ENCODE measurements at regions not wholly inside any gene's neighbourhood (a gene's known extent, or its start where the extent isn't known, plus 50 kb on each side); places are given as distances from the start of the nearest gene placed in this dataset.
"Not testable (repeated sequence)": the region's sequence is repeated elsewhere in the genome, so short reads cannot be mapped to it uniquely, and the experiment has no call there.

DNA sequence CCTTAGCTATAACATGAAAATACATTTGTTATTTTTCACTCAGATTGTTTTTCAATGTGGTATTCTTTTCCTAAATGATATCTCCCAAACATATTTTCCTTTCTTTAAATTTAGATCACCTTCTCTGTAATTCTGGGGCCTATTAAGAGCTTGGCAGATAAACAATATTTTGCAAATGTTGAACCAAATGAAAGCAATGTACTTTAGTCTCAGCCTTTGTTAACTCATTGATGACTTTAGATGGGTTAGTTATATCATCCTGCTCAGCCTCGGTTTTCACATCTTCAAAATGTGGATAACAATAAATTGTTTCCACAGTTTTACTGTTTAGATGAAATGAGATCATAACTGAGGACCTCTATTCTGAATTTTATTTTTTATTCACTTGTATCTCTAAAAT lies 1205.2 kb downstream of the SUCLG1 start:
- no peak for DNase-seq (ENCODE audit: low read depth)

DNA sequence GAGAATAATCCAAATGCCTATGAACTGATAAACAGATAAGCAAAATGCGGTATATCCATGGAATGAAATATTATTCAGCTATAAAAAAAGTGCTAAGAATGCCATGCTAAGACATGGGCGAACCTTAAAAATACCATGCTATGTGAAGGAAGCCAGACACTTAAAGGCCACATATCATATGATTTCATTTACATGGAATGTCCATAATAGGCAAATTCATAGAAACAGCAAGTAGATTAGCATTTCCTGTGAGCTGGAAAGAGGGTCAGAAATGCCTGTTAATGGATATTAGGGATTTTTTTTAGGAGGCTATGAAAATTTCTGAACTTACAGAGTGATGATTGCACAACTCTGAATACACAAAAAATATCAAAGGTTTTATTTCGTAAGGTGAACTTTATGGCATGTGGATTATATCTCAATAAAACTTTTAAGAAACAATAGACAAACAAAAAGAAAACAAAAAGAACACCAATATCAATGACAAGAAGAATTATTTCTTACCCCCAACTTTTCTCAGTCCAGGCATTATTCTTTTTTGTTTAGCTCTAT lies 1207.7 kb downstream of the SUCLG1 start:
- DNase-seq (ENCODE audit: low read depth) = no peak

DNA sequence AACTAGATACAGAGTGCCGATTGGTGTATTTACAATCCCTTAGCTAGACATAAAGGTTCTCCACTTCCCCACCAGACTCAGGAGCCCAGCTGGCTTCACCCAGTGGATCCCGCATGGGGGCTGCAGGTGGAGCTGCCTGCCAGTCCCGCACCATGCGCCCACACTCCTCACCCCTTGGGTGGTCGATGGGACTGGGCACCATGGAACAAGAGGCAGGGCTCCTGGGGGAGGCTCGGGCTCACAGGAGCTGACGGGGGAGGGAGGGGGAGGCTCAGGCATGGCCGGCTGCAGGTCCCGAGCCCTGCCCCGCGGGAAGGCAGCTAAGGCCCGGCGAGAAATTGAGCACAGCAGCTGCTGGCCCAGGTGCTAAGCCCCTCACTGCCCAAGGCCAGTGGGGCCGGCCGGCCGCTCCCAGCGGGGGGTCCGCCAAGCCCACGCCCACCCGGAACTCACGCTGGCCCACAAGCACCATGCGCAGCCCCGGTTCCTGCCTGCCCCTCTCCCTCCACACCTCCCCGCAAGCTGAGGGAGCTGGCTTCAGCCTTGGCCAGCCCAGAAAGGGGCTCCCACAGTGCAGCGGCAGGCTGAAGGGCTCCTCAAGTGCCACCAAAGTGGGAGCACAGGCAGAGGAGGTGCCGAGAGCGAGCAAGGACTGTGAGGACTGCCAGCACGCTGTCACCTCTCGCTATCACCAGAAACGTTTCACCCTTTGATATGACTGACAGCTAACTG lies 1213.1 kb downstream of the SUCLG1 start:
- not testable (repeated sequence) for DNase-seq (ENCODE audit: low read depth)

DNA sequence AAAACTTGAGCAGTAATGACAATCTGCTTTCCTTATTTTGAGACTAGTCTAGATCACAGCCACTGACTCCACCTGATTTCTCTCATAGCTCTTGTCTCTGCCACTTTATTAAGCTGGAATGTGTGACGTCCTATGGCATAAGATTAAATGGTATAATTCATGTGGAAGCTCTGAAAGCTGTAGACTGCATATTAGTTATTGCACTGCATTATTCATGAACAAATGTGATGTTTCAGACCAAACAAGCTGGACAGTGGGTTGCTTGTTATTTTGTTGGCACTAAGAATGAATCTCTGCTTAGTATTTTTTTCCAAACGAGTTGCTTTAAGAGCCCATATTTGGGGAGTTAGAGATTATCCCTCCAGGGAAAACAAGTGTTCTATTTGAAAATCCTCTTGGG lies 1218.5 kb downstream of the SUCLG1 start:
- DNase-seq (ENCODE audit: low read depth) = no peak

DNA sequence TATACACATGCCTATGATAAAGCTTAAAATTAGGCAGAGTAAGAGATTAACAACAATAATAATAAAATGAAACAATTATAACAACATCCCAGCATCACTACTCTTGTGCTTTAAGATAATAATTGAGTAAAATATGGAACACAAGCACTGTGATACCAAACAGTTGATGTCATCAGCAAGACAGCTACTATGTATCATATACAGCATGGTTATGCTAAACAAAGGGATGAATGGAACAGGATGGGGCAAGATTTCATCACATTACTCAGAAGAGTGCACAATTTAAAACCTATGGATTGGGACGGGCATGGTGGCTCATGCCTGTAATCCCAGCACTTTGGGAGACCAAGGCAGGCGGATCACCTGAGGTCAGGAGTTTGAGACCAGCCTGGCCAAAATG lies 1221.0 kb downstream of the SUCLG1 start:
- DNase-seq (ENCODE audit: low read depth) = no peak

DNA sequence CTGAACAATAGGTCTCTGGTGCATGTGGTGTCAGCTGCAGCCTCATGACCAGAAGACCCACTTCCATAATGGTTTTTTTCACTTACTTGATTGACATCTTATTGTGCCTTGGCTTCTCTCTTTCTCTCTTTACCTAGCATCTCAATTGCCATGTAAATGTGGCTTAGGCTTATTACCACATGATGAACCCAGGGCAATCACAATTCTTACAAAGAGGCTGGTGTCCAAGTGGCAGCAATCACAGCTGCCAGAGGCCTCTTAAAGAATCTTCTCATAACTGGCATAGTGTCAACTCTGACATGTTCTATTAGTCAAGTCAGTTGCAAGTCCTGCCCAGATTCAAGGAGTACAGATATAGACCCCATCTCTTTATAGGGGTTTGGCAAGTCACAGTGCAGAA lies 1224.8 kb downstream of the SUCLG1 start:
- DNase-seq (ENCODE audit: low read depth) = no peak

DNA sequence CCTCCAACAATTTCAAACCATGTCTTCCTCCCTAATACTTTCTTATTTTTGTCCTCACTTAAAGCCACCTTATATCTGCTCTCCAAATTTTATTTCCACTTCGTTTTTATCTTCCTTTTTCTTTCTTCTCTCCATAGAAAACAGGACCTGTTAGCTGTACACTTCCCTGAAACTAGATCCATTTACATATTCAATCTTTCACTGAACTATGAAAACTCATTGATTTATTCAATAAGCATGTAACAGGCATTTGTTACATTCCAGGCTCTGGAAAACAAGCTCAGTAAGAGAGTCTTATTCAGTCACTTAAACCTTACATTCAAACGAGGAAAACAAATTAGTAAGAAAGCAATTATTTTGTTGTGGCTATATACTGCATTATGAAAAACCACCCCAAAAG lies 1225.3 kb downstream of the SUCLG1 start:
- DNase-seq (ENCODE audit: low read depth) = no peak

DNA sequence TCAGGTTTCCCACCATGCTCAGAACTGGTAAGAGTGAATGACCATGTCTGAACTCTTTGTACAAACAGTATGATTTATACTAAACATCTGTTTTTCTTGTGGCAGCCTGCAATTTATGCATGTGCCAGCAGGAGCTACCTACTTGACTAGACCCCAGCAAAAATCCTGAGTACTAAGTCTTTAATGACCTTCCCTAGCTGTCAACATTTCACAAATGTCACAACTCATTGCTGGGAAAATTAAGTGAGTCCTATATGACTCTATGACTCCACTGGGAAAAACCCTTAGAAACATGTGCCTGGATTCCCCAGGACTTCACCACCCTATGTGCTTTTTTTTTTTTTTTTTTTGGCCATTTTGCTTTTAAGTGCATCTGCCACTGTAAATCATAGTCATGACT lies 1225.8 kb downstream of the SUCLG1 start:
- DNase-seq (ENCODE audit: low read depth) = no peak

DNA sequence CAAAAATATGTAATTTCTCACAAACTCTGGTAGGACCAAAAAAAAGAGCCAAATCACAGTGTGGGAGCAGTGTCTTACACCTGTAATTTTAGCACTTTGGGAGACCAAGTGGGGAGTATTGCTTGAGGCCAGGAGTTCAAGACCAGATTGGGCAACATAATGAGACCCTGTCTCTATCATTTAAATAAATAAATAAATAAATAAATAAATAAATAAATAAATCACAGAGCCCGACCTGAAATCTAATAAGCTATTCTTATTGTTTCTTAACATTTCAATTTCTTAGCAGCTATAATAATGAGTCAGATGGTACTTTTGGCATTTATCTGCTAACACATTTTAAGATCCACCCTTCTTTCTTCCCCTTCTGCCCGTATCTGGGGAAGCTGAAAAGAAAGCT lies 1229.6 kb downstream of the SUCLG1 start:
- DNase-seq (ENCODE audit: low read depth) = no peak

DNA sequence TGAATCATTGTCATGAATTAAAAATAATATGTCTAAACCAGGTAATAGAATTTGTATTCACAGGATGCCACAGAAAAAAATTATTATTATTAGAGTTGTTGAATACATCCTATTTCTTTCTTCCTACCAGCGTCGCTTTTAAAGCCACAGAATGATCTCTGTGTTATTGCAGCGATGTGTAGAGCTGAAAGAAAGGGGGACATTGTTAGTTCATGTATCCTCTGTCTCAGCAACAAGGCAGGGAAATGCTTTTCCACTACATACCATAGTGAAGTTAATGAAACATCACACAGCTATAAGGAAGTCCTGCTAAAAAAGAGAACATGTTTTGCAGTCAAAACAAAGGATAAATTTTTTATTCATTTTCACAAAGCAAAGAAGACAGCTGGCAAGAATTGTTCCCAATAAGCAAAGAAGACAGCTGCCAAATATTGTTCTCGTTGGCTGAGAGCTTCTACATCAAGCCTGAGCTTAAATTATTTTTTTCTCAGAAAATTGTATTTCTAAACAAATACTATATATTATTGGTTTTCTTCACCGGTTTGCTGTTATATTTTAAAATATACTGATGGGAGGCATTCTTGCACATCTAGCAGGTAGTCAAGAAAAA lies 1234.4 kb downstream of the SUCLG1 start:
- no peak for DNase-seq (ENCODE audit: low read depth)

DNA sequence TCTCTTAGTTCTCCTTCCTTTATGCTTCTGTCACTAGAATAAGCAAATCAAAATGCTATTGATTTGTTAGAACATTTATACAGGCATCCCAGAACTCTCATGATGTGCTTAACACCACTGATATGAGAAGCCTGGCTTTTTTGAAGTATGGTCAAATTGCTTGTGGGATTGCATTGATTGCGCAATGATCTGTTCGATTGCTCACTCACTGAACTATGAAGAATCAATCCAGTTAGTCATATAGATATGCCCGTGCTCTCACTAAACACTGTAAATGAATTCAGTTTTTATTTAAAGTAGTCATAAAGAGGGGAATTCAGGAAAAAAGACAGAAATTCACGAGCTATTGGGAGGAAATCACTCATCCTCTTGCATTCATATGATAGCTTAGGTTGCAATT lies 1237.8 kb downstream of the SUCLG1 start:
- no peak for DNase-seq (ENCODE audit: low read depth)

DNA sequence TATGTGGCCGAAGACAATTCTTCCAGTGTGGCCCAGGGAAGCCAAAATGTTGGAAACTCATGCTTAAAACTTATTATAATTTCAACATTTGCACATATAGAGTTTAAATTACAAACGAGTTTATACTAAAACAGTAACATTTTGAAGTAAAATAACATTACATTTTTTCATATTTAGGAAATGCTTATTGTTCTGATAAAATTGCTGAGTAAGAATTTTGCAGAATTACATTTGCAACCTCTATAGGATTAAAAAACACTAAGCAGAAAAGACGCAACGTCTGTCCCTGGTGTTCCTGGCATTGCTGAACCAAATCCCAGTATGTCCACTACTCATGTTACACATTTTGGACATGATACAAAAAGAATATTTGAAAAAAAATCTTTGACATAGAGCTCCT lies 1241.2 kb downstream of the SUCLG1 start:
- no peak for DNase-seq (ENCODE audit: low read depth)

DNA sequence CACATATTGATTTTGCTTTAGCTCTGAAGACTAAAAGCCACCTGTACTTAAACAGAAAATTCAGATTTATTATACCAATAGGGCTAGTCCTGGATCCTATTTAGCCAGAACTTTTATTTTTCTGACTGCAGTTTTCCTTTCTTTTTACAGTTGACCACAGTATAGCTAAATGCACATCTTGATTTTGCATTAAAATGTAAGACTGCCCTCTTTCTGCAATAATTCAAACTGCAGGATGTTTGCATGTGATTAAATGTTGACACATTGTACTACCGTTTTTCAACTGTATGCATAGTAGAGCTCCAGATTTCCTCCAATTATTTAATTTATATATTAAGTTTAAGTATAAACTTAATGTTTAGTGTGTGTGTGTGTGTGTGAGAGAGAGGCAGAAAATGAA lies 1262.9 kb downstream of the SUCLG1 start:
- DNase-seq (ENCODE audit: low read depth) = no peak

DNA sequence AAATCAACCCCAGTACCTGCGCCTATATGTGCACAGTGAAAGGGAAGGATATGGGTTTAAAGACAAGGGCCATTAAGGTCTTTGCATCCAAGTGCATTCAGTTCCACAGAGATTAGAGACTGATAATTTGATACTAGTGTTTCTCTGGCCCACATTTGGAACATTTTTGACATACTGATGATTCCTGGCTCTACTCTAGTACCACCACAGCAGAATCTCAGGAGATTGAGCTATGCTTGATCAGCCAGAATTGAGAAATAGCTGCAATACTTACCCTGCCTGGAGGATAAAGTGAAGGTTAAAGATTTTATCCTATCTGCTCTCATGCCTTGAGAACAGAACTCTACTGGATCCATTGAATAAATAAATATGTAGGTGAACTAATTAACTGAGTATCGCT lies 1267.8 kb downstream of the SUCLG1 start:
- no peak for DNase-seq (ENCODE audit: low read depth)

DNA sequence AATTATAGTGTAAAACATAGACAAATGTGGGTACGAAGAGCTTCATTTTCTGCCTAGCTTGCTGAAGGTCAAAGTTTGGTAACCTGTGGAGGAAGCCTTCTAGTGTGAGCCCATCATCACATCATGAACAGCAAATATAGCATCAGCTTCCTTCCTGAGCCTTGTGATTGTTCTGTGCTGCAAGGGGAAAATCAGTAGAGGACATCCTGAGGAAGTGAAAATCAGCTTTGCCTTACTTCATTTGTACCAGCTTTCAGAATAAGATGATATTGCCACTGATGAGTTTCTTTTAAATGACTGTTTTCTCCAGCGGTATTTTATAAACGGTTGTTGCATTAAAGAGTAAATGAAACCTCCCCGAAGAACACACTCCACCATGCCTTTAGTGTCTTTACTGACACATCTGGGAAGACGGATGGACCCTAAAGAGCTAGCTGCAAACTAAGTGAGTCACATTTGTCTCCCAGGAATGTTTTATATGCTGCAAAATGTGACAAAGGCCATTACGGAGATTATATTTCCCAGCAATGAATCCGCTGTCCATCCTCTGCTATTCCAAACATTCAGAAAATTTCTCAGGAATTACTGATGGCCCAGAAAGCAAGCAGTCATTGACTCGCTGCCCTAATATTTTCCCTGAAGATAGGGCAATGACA lies 1272.8 kb downstream of the SUCLG1 start:
- no peak for DNase-seq (ENCODE audit: low read depth)

DNA sequence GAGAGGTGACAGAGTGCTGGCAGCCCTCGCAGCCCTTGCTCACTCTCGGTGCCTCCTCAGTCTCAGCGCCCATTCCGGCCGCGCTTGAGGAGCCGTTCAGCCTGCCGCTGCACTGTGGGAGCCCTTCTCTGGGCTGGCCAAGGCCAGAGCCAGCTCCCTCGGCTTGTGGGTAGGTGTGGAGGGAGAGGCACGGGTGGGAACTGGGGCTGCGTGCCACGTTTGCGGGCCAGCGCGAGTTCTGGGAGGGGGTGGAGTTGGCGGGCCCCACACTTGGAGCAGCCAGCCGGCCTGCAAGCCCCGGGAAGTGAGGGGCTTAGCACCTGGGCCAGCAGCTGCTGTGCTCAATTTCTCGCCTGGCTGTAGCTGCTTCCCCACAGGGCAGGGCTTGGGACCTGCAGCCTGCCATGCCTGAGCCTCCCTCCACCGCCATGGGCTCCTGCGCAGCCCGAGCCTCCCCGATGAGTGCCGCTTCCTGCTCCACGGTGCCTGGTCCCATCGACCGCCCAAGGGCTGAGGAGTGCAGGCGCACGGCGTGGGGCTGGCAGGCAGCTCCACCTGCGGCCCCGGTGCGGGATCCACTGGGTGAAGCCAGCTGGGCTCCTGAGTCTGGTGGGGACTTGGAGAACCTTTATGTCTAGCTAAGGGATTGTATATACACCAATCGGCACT lies 1278.1 kb downstream of the SUCLG1 start:
- not testable (repeated sequence) for DNase-seq (ENCODE audit: low read depth)

DNA sequence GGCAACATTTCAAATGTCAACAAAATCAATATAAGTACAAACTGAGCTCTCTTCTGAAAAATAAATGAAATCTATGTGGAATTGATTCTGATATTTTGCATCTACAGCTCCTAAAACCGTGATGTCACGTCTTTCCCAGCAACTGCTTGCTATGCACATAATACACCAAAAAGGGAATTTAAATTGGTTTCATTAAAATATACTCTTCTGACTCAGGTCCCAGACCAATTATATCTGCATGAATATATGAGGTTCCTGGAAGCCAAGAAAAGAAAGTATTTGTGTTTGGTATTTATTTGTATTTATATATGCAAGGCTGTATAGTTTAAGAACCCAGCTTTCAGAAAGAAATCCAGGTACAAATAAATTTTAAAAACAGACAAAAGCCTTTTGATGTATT lies 1282.5 kb downstream of the SUCLG1 start:
- DNase-seq (ENCODE audit: low read depth) = no peak

DNA sequence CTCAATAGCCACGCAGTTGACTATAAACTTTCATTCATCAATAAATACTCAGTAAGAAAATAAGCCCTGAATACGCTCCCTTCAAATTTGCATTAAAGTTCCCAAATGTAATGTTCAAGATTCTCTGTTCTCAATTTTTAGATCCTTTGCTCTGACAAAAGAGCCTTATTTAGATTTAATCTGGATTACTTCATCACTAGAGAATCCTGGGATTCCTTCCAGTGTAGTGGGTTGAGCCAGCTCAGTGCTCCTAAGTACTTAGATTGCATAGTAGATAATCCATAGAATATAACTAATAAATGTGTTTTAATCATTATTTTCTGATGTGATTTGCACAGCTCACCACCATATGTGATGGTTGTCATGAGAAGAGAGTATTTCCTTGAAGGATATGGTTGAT lies 1286.2 kb downstream of the SUCLG1 start:
- DNase-seq (ENCODE audit: low read depth) = no peak

DNA sequence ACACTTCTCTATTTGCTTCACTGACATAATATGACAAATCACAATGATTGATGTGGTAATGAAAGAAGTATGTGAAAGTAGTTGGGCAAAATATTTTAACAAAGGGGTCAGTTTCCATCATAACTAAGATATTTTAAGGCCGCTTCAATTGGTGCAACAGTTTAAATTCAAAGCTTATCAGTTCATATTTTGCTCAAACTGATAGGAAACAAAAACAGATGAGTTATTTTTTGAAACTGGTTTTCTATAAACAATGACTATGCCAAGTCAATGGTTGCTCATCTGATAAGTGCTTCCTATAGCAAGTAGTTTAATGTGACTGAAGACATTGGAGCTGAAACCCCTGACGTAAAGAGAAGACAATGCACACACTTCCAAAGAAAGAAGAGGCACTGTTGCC lies 1290.7 kb downstream of the SUCLG1 start:
- no peak for DNase-seq (ENCODE audit: low read depth)

DNA sequence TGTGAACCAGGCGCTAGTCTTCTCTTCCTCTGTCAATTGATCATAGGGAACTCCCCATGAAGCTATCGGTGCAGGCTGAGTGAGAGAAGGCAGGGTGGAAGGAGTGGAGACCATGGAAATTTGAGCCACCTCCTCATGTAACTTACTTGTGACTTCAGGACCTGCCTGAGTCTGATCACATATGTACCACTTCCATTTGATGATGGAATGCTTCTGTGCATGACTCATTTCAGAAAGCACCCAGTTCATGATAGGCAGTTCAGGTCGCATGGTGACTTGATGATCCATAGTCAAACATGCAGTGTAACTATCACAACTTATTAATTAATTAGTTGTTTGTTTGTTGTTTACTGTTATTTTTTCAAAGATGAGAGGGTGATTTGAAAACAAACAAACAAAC lies 1296.7 kb downstream of the SUCLG1 start:
- no peak for DNase-seq (ENCODE audit: low read depth)

DNA sequence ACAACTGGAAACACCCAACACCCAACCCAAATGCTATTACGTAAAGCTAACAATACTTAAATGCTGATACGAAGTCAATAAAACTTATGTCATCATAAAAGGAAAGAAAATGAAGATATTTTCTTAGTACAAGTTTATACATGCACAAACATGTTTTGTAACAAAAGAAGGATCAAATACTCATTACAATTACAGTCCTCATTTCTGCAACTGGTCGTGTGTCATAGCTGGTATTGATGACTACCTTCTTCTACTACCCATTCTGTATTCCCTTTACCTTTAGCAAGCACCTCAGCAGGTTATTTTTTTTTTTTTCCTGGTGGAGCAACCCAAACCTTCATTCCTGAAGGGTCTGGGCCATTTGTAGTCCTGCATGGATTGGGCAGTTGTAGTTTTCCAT lies 1298.5 kb downstream of the SUCLG1 start:
- DNase-seq (ENCODE audit: low read depth) = no peak

DNA sequence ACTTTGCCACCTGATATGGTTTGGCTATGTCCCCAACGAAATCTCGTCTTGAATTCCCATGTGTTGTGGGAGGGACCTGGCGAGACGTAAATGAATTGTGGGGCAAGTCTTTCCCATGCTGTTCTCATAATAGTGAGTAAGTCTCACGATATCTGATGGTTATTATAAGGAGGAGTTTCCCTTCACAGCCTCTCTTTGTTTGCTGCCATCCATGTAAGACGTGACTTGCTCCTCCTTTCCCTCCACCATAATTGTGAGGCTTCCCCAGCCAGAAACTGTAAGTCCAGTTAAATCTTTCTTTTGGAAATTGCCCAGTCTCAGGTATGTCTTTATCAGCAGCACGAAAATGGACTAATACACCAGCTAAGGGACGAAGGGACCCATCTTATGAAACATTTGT lies 1303.3 kb downstream of the SUCLG1 start:
- DNase-seq (ENCODE audit: low read depth) = no peak

DNA sequence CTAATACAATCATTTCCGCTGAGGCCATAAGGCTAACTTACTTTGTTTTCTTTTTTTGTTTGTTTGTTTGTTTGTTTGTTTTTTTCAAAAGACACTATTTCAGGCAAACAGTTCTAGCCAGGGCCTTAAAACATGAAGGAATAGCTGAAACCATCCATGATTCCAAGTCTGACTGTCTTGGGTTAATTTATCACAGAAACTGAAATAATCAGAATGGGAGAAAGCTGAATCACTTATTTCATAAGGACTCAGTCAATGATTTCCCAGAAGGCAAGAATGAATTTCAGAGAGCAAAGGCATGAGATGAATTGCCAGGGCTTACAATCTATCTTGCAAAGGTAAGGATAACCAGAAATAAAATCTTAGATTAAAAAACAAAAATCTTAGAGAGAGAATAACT lies 1315.1 kb downstream of the SUCLG1 start:
- no peak for DNase-seq (ENCODE audit: low read depth)

Data from activated T-cell treated with anti-CD3 and anti-CD28 coated beads for 1 hour (primary cell).